ENCODE measurements at regions not wholly inside any gene's neighbourhood (a gene's known extent, or its start where the extent isn't known, plus 50 kb on each side); places are given as distances from the start of the nearest gene placed in this dataset.
"Not testable (repeated sequence)": the region's sequence is repeated elsewhere in the genome, so short reads cannot be mapped to it uniquely, and the experiment has no call there.

DNA sequence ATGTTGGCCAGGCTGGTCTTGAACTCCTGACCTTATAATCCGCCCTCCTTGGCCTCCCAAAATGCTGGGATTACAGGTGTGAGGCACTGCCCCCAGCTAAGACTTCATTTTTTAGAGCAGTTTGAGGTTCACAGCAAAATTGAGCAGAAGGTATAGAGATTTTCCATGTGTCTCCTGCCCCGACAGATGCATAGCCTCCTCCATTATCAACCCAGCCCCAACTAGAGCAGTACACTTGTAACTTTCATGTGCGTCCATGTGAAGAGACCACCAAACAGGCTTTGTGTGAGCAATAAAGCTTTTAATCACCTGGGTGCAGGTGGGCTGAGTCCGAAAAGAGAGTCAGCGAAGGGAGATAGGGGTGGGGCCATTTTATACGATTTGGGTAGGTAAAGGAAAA, 179.1 kb downstream of the CD83 start:
- not testable (repeated sequence) for DNase-seq

DNA sequence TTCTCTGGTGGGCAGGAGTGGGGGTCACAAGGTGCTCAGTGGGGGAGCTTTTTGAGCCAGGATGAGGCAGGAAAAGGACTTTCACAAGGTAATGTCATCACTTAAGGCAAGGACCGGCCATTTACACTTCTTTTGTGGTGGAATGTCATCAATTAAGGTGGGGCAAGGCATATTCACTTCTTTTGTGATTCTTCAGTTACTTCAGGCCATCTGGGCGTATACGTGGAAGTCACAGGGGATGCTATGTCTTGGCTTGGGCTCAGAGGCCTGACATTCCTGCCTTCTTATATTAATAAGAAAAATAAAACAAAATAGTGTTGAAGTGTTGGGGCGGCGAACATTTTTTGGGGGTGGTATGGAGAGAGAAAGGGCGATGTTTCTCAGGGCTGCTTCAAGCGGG, 179.5 kb downstream of the CD83 start:
- DNase-seq = not testable (repeated sequence)

DNA sequence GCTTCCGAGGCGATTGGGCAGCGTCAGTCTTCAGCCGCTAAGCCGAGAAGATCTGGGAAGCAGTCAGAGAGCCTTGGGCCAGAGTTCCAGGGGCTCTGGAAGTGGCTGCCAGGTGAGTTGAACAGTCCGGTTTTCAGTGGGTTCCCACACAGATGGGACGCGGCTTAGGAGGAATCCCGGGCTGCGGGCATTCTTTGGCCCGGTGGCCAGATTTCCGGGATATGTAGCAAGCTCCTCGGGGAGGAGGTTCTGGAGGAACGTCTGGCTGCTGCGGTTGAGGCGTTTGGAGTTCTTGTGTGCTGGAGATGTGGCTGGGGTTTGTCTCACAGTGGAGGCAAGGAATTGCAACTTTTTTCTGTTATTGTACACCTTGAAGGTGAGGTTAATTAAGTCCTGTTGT, 182.6 kb downstream of the CD83 start:
- not testable (repeated sequence) for DNase-seq

DNA sequence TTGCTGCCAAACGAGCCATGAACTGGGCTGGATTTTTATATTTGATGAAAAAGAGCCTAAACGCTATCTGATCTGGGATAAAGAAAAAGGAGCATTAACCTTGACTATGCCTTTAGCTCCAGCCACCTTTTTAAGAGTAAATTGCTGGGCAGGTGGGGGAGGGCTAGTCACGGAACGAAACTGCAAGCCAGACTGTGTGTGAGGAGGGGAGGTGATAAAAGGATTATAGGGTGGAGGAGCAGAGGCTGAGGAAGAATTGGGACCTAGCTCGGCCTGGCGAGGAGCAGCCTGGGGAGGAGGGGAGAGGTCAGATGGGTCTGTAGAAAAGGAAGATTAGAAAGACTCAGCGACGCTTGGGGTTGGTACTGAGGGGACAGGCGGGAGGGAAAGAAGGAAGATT, 183.1 kb downstream of the CD83 start:
- not testable (repeated sequence) for DNase-seq

DNA sequence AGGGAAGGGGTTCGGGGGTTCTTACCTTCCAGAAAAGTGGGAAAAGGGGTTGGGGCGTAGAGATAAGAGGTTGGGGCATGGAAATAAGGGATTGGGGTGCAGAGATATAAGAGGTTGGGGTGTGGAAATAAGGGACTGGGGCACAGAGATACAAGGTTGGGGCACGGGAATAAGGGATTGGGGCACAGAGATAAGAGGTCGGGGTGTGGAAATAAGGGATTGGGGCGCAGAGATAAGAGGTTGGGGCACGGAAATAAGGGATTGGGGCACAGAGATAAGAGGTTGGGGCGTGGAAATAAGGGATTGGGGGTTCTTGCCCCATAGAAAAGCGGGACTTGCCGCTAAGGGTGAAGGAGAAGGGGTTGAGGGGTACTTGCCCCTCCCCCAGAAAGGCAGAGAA, 183.9 kb downstream of the CD83 start:
- not testable (repeated sequence) for DNase-seq

DNA sequence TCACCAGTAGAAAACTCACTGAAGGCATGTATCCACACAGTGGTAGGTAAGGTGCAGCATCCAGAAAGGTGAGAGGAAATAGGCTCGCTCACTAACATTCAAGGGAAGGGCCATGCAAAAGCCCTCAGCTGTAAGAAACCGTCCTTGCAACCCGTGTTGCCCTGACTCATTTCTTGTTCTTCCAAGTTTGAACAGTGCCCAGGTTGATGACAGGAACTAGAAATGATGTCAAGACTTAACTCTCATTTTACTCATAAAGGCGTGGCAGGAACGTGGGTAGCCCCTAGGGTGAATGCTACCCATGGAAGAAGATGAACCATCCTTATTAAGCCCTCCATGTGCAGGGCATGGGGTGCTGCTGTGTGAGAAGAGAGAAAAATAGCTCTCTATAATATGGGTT, 187.6 kb downstream of the CD83 start:
- no peak for DNase-seq

DNA sequence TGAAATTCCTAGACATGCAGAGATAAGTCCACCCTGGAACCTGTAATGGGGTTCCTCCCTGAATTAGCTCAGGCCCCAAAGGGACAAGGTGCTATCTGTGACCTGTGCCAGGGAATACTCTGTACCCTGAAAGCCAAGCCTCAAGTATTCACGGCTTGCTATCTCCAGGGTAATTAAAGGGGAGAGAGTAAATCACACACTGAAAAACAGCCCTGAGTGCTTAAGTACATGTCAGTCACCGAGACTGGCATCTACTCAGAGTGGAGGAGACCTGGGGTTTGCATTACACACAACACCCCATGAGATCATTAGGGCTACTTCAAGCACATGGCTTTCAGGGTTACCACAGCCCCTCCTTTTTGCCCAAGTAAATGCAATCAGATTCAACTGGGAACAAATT, 188.1 kb downstream of the CD83 start:
- no peak for DNase-seq

DNA sequence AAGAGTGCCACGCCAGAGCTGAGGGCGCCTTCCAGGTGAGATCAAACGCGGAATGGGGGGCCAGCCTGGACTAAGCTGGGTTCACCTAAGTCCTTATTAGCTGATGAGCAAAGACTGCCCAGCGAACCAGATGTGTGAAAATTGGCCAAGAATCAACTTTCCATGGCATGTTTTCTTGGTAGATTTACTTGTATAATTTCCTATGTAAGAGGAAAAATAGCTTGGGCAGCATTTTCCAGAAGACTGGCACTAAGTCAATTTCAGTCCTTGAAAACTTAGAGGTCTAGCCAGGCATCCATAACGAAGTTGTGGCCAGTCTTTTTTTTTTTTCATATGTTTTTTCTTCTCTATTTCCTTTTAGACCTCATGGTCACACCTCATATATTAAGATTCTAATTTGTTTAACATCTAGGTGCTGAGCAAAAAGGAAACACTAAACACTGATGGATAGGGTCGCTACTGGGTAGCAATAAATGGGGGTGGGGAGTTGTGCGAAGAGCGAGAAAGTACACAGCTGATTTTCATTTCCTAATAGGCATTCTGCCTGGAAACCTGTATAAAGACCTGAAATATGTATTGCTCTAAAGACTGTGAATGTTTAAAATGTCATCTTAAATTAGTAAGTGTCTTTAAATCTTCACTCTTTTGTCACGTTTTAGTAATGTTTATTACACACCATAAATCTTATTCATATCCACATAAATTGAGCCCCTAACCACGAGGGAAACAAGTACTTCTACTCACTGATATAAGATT, 188.8 kb downstream of the CD83 start:
- DNase-seq = no peak

DNA sequence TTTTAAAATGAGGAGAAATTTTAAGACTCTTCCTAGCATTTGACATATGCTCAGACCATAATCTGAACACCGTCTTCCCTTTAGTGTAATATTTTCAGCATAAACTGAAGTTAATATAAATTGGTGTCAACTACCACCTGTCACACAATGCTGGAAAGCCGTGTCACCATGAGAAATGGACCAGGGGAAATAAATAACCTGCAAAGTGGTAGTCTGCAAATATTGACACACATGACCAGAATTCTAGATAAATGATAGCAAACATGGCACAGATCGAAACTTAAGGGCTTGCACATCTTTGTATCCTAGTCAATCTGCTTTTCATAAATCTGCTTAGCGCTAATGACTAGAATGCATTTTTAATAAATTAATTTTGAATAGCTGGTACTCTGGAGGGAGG, 191.9 kb downstream of the CD83 start:
- no peak for DNase-seq

DNA sequence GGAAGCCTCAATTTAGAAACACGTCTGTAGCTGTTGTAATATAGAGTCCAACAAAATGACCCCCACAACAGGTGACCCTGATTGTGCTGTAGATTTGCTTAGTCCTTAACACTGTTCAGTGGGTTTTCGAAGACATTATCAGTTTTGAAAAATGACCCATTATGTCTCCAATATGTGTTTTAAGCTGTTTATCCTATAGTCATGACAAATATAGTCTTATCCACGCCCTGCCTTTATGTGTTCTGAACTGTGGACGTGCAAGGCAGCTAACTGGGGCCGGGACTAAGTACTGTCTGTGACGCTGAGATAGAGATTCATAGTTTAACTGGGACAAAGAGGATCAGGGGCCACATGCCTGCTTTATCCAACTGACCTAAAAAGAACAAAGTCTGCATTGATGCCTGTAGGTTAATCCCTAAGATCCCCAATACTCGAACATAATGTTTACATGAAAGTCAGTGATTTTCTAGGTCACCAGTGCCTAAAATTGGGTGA, 192.4 kb downstream of the CD83 start:
- DNase-seq = no peak

DNA sequence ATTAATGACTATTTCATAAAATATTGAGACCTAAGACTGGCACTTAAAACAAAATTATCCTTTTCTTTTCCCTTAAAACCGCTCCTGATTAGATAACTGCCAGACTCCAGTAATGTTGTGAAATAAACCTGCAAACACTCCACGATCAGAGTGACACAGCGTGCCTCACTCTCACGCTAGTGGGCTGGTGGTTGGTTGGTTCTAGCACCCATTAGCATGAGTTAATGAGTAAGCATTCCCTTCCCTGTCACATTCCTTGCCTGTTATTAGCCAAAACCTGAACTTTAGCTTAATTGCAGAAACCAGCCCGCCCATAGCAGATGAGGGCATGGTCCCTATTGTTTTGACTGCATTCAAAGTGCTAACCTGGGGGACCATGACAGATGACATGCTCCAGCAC, 193.4 kb downstream of the CD83 start:
- no peak for DNase-seq

DNA sequence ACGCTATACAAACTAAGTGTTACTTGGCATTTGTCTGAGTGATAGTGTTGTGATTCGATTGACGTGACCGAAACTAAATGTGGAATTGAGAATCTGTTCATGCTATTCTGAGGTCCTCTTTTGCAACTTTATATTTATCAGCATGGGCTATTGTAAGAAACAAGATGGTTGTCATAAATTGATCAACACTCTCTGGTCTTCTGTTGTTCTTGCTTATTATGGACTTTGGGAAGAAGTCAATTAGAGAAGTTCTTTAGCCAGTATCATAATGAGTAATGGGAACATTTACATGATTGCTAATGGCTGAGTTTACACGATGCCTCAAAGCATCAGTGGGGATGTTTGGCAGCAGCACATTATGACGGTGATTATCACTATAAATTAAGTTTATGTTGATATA, 195.0 kb downstream of the CD83 start:
- no peak for DNase-seq

DNA sequence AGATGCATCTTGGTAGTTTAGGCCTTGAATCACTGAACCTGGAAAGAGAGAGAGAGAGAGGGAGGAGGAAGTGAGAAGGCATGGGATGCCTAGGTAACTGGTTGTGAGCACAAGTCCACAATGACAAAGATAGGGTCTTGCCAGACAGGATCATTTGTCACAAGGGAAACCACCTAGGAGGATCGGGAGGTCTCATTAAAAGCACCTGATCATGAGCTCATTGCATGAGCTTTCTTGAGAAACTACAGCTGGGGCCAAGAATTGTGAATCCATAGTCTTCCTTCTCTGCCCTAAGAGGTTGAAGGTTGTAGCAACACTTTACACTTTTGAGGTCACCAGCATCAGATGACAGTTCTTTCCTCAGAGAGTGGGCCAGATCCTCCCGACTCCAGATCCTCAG, 195.7 kb downstream of the CD83 start:
- no peak for DNase-seq

DNA sequence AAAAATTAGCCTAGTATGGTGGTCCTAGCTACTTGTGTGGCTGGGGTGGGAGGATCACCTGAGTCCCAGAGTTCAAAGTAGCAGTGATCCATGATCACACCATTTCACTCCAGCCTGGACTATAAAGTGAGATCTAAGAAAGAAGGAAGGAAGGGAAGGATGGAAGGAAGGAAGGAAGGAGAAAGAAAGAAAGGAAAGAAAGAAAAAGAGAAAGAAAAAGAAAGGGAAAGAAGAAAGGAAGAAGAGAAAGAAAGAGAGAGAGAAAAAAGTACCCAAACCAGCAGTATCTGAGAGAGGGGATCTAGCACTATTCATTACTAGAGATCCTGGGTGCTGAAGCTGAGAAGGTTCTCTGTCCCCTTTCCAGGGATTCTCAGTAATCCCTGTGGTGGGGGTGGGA, 197.8 kb downstream of the CD83 start:
- DNase-seq = no peak

DNA sequence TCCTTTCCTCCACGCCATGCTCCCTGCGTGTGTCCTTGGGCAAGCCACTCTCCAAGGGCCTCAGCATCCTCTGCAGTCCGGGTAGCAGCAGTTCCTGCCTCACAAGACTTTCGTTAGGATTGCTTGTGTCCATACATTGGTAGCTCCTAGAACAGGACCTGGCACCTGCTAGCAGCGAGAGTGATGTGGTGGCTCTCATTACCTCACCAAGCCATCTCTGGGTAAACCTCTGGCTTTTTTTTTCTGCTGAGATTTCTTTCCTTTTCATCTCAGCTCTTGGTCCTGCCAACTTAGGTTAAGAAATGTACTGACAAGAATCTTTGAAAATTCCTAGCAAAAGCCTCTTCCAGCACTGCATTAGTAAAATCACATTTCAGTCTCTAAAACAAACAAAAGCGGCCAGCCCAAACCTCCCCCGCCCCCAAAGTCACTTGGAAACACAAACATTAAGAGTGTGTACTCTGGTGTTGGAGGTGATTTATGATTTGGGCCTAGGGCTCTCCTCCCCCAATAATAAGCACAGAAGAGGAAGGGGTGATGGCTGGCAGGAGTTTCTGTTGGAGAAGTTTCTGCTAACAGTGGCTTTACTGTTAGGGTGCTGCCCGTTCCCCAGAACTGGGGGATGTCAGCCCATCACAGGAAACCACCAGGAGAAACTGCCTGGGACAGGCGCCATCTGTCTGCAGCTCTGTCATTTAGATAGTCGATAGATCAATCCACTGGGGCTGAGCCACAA, 199.2 kb downstream of the CD83 start:
- DNase-seq = no peak

DNA sequence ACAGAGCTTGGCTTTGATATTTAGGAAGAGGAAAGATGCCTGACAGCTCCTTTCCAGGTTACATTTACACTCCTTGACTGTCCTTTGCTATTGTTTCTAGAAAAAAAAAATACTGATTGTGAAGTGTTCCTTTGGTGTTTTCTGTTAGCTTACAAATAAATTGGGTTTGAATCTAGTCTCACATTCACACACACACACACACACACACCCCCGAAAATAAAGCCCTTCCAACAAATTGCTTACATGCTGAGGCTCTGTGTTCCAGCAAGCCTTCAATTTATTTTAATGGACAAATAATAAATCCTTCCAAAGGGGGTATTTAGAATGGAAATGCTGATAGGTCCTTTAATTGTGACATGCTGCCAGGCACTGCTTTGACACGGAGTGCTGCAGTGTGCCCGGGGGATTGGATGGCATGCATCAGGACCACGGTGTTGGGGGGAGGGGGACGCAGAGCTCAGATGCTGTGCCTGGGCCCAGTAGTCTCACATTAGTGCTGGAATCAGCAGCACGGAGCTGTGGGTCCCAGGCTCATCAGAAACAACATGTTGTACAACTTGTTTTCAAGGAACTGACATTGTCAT, 199.9 kb downstream of the CD83 start:
- no peak for DNase-seq

DNA sequence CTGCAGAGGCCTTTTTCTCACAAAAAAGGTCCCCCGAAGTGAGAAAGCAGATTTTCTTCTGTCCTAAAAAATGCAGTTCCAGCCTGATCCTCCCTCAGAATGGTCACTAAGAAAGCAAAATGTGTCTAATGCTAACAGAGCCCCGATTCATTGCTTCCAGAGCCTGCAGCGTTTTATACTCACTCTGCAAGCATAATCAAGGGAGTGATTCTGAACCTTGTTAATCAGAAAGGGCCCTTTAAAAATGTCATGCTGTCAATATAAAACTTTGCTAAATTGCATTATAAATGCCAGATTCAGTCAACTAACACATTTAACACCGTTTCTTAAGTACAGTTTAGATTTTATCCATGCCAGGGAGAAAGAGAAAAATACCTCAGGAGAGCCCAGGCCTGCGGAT, 202.8 kb downstream of the CD83 start:
- DNase-seq = no peak

DNA sequence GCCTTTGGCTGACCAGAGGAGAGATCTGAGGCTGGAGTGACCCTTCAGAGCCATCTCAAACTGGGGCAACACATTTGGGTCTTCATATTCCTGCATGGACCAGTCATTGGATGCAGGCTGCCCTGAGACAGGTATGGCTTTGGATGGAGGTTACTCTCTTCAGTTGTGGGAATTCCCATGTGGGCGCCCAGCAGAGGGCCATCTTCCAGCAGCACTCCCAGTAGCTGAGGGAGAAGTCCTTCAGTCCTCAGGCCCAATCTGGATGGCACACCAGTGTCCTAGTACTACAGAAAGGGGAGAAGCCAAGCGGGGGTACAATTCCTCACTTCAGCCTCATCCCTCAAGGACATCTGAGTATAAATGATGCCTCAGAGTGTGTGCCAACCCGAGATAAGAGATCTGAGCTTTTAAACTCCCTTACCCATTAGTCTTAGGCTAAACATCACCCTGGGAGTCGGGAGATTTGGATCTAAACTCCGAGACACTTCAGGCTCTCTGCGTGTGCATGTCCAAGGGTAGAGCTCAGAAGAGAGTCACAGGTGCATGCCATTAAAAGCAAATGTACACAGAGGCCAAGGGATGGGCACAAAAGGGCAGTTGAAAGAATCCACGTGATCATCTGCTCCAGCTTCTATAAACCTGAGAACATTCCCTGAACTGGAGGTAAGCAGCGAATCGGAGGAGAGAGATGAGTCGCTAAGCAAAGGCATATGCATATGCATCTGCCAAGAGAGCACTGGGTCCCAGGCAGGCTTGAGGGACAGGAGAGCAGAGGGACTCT, 204.6 kb downstream of the CD83 start:
- DNase-seq = no peak

DNA sequence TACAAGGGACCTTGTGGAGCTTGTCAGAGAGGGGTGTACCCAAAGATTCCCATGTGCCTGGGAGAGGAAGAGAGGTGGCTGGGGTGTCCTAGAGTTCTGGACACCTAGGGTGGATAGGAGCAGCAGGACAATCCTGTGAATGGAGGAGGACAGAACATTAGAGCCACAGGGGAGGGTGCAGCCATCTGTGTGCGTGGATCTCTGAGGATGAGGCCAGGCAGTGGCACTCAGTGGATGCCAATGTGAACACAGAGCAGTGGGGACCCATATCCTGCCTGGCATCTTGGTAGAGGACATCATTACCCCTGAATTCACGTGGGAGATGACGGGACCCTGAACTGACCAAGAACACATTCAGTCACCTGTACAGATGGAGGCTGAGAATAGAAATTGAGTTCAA, 205.3 kb downstream of the CD83 start:
- DNase-seq = no peak

DNA sequence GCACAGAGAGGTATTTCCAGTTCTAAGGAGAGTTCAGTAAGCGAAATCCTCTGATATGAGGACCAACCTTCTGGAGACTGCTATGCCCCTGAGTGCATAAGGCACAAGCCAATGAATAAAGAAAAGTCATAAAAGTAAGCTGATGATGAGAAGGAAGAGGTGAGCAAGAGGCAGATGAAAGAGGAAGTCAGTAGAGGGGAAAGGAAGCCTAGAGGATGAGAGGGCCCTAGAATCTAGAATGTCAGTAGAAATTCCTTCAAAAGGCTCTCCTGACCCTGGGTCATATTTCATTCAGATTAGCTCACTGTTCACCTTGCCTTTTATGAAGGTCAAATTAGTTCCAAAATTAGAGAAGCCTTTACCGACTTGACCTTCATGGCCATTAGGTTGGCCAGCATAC, 209.2 kb downstream of the CD83 start:
- no peak for DNase-seq

DNA sequence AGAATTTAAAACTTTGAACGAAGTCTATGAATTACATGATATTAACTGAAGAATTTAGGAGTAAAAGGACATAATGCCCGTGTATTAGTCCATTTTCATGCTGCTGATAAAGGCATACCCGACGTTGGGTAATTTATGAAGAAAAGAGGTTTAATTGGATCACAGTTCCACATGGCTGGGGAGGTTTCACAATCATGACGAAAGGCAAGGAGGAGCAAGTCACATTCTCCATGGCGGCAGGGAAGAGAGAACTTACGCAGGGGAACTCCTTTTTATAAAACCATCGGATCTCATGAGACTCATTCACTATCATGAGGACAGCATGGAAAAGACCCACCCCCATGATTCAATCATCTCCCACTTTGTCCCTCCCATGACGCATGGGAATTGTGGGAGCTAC, 210.6 kb downstream of the CD83 start:
- no peak for DNase-seq

DNA sequence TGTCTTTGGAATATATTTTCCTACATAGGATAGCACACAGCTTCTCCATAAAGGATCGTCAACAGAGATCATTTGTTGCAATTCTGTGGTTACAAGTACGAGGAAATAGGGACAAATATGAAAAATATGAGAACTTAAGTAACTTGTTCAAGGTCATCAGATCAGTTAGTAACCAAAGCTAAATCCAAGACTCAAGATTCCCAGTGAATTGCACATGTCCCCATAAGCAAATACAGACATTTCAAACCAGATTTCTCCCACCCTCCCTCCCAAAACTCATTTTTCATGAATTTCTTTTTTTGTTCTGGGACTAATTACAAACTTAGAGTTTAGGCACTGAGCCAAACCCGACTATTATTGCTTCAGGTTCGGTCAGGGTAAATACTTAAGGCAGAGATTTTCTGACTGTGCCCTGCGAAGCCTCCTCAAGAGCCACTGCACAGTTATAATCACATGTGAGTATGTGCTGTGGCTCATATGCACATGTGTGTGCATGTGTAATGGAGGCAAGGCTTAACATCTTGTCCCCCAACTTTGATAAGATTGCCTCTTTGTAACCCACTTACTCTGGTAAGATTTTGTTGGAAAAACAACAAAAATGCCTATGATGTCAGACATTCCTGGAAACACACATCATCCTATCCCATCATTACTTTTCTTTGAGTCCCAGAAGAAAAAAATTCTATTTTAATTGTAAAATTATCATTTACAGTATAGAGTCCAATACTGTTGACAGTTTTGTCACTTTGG, 216.2 kb downstream of the CD83 start:
- no peak for DNase-seq

DNA sequence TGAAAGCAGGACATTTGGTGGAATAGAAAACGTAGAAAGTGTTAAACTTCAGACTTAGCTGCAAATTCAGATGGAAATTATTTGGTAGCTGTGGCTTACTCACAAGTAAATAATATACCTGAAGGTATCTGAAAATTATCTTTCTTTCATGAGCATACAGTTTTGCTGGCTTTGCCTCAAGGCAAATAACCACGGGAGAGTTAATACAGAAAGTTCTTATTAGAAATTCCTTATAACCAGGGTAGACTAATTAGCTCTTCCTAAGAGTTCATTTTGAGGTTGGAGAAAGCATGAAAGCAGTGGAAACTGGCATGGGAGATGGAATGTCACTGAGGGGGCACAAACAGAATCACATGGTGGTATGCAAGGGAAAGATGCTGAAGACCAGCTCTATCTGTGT, 217.5 kb downstream of the CD83 start:
- DNase-seq = no peak

All from activated CD4-positive, alpha-beta T cell treated with anti-CD3 and anti-CD28 coated beads for 4 hours (primary cell).